ENCODE measurements at regions not wholly inside any gene's neighbourhood (a gene's known extent, or its start where the extent isn't known, plus 50 kb on each side); places are given as distances from the start of the nearest gene placed in this dataset.

DNA sequence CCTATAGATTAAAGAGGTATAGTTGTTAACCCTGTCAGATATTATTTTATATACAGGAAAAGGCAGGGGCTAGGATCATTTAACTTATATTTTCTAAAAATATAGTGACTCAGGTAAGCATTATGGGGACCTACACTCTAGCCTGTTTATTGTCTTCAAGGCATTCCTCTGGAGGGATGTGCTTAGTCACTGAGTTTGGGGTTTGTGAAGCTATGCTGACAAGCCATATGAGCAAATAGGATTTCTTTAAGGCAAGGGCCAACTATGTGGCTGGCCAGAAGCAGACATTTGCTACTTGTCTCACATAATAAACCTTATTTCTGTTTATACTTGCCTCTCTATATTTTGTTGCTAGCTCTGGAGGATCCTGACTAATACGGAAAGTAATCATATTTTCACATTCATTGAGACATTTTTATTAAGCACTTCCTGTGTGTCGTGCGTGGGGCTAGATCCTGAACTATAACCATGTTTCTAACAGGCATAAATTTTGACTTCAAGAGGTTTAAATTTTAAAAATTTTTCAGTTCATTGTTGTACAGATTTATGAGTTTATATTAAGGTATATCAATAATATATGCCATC is 153.4 kb downstream of the OTOL1 start:
- no peak overlapping the region for H3K4me3 ChIP-seq (ENCODE audit: low read depth, low read length)
- TF ChIP-seq ZNF248 (tag by site-specific recombination; IDR thresholded peaks at IDR 0.05) (no peak), ZNF785 (tag by site-specific recombination; IDR thresholded peaks at IDR 0.05) (no peak), ZNF335 (tag by site-specific recombination; conservative IDR thresholded peaks at IDR 0.05) (no peak), KLF9 (tag by site-specific recombination; IDR thresholded peaks at IDR 0.05; ENCODE audit: low read depth) (no peak), ZNF510 (tag by site-specific recombination; IDR thresholded peaks at IDR 0.05; ENCODE audit: insufficient replicate concordance) (no peak), ZNF843 (tag by site-specific recombination; IDR thresholded peaks at IDR 0.05) (no peak)
- TF ChIP-seq, protein P1, sequence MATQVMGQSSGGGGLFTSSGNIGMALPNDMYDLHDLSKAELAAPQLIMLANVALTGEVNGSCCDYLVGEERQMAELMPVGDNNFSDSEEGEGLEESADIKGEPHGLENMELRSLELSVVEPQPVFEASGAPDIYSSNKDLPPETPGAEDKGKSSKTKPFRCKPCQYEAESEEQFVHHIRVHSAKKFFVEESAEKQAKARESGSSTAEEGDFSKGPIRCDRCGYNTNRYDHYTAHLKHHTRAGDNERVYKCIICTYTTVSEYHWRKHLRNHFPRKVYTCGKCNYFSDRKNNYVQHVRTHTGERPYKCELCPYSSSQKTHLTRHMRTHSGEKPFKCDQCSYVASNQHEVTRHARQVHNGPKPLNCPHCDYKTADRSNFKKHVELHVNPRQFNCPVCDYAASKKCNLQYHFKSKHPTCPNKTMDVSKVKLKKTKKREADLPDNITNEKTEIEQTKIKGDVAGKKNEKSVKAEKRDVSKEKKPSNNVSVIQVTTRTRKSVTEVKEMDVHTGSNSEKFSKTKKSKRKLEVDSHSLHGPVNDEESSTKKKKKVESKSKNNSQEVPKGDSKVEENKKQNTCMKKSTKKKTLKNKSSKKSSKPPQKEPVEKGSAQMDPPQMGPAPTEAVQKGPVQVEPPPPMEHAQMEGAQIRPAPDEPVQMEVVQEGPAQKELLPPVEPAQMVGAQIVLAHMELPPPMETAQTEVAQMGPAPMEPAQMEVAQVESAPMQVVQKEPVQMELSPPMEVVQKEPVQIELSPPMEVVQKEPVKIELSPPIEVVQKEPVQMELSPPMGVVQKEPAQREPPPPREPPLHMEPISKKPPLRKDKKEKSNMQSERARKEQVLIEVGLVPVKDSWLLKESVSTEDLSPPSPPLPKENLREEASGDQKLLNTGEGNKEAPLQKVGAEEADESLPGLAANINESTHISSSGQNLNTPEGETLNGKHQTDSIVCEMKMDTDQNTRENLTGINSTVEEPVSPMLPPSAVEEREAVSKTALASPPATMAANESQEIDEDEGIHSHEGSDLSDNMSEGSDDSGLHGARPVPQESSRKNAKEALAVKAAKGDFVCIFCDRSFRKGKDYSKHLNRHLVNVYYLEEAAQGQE (tag by site-specific recombination; IDR thresholded peaks at IDR 0.05): no peak
- TF ChIP-seq, protein P2, sequence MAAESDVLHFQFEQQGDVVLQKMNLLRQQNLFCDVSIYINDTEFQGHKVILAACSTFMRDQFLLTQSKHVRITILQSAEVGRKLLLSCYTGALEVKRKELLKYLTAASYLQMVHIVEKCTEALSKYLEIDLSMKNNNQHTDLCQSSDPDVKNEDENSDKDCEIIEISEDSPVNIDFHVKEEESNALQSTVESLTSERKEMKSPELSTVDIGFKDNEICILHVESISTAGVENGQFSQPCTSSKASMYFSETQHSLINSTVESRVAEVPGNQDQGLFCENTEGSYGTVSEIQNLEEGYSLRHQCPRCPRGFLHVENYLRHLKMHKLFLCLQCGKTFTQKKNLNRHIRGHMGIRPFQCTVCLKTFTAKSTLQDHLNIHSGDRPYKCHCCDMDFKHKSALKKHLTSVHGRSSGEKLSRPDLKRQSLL (tag by site-specific recombination; IDR thresholded peaks at IDR 0.05): no peak
- ChIA-PET CTCF (no interaction called here), POLR2A (no interaction called here)
- H3K4me1 ChIP-seq (ENCODE audit: control insufficient read depth, insufficient read depth, low read length): no peaks in the 10 kb centered on the region
- H3K36me3 ChIP-seq (ENCODE audit: control insufficient read depth in 2 of 2, insufficient read depth in 1 of 2, low read length in 2 of 2): no peaks in the 10 kb centered on the region
- H3K9me3 ChIP-seq (ENCODE audit: control insufficient read depth, insufficient read depth, low read depth, low read length): no peaks in the 10 kb centered on the region
- H3K27ac ChIP-seq (ENCODE audit: extremely low read depth, low read depth, low read length): no peak overlapping the region

GRCh38 chr3:161657786-161658185 is 161.2 kb downstream of the OTOL1 start:
- ChIA-PET CTCF (no interaction called here), POLR2A (no interaction called here)
- Histone ChIP-seq H3K4me3 (ENCODE audit: low read depth, low read length) (no peak overlapping the region), H3K36me3 (ENCODE audit: control insufficient read depth in 2 of 2, insufficient read depth in 1 of 2, low read length in 2 of 2) (no peaks in the 10 kb centered on the region), H3K9me3 (ENCODE audit: control insufficient read depth, insufficient read depth, low read depth, low read length) (no peaks in the 10 kb centered on the region), H3K27ac (ENCODE audit: extremely low read depth, low read depth, low read length) (no peak overlapping the region), H3K4me1 (ENCODE audit: control insufficient read depth, insufficient read depth, low read length) (no peaks in the 10 kb centered on the region)
- TF ChIP-seq ZNF37A (tag by site-specific recombination; IDR thresholded peaks at IDR 0.05) (no peak), ZBTB7A (tag by site-specific recombination; IDR thresholded peaks at IDR 0.05; ENCODE audit: low read depth) (no peak), ZNF292 (tag by site-specific recombination; IDR thresholded peaks at IDR 0.05; ENCODE audit: borderline replicate concordance, low read depth) (no peak), ZBTB48 (tag by site-specific recombination; IDR thresholded peaks at IDR 0.05) (no peak), ZNF654 (tag by site-specific recombination; IDR thresholded peaks at IDR 0.05; ENCODE audit: low read depth) (no peak), ZNF404 (tag by site-specific recombination; IDR thresholded peaks at IDR 0.05) (no peak)

GRCh38 chr3:161671141-161671540 is 174.5 kb downstream of the OTOL1 start:
- ChIA-PET CTCF (no interaction called here), POLR2A (no interaction called here)
- Histone ChIP-seq H3K4me3 (ENCODE audit: low read depth, low read length) (no peak overlapping the region), H3K27ac (ENCODE audit: extremely low read depth, low read depth, low read length) (no peak overlapping the region), H3K4me1 (ENCODE audit: control insufficient read depth, insufficient read depth, low read length) (no peaks in the 10 kb centered on the region), H3K36me3 (ENCODE audit: control insufficient read depth in 2 of 2, insufficient read depth in 1 of 2, low read length in 2 of 2) (no peaks in the 10 kb centered on the region), H3K9me3 (ENCODE audit: control insufficient read depth, insufficient read depth, low read depth, low read length) (no peaks in the 10 kb centered on the region)
- TF ChIP-seq, protein P3, sequence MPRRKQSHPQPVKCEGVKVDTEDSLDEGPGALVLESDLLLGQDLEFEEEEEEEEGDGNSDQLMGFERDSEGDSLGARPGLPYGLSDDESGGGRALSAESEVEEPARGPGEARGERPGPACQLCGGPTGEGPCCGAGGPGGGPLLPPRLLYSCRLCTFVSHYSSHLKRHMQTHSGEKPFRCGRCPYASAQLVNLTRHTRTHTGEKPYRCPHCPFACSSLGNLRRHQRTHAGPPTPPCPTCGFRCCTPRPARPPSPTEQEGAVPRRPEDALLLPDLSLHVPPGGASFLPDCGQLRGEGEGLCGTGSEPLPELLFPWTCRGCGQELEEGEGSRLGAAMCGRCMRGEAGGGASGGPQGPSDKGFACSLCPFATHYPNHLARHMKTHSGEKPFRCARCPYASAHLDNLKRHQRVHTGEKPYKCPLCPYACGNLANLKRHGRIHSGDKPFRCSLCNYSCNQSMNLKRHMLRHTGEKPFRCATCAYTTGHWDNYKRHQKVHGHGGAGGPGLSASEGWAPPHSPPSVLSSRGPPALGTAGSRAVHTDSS (tag by site-specific recombination; IDR thresholded peaks at IDR 0.05): no peak
- TF ChIP-seq ZNF621 (tag by site-specific recombination; IDR thresholded peaks at IDR 0.05) (no peak), ZNF214 (tag by site-specific recombination; IDR thresholded peaks at IDR 0.05; ENCODE audit: borderline replicate concordance) (no peak), ZNF585B (tag by site-specific recombination; IDR thresholded peaks at IDR 0.05) (no peak), SP7 (tag by site-specific recombination; IDR thresholded peaks at IDR 0.05) (no peak), ZNF140 (tag by site-specific recombination; IDR thresholded peaks at IDR 0.05) (no peak), SP2 (tag by site-specific recombination; IDR thresholded peaks at IDR 0.05) (no peak), ZSCAN16 (tag by site-specific recombination; IDR thresholded peaks at IDR 0.05) (no peak), ZNF174 (tag by site-specific recombination; IDR thresholded peaks at IDR 0.05) (no peak), ZNF157 (tag by site-specific recombination; IDR thresholded peaks at IDR 0.05) (no peak), ZNF629 (tag by site-specific recombination; IDR thresholded peaks at IDR 0.05) (no peak), ZNF202 (tag by site-specific recombination; IDR thresholded peaks at IDR 0.05; ENCODE audit: borderline replicate concordance) (no peak), ZNF404 (tag by site-specific recombination; IDR thresholded peaks at IDR 0.05) (no peak), OSR2 (tag by site-specific recombination; IDR thresholded peaks at IDR 0.05) (no peak)
